ENCODE measurements at regions not wholly inside any gene's neighbourhood (a gene's known extent, or its start where the extent isn't known, plus 50 kb on each side); places are given as distances from the start of the nearest gene placed in this dataset.

GRCh38 chr13:90230311-90230710, 1117.2 kb upstream of the MIR17HG start:
- no peak for TF ChIP-seq CTCF (conservative IDR thresholded peaks at IDR 0.05; ENCODE audit: low read depth, low read length)
- TF ChIP-seq EZH2 (IDR thresholded peaks at IDR 0.05; ENCODE audit: borderline replicate concordance, low read depth, low read length, poor library complexity, severe bottlenecking): no peak

All from A673 (cell line).